SKM-1 treated with dmso at 0.1 percent for 144 hours (cell line): ENCODE measurements at regions not wholly inside any gene's neighbourhood (a gene's known extent, or its start where the extent isn't known, plus 50 kb on each side); places are given as distances from the start of the nearest gene placed in this dataset.

ENCODE experiments used
- DNase-seq: peaks from one replicate; lab custom pipeline; 2025; ENCODE audit not compliant: unreplicated experiment; lab: John Stamatoyannopoulos, UW

DNA sequence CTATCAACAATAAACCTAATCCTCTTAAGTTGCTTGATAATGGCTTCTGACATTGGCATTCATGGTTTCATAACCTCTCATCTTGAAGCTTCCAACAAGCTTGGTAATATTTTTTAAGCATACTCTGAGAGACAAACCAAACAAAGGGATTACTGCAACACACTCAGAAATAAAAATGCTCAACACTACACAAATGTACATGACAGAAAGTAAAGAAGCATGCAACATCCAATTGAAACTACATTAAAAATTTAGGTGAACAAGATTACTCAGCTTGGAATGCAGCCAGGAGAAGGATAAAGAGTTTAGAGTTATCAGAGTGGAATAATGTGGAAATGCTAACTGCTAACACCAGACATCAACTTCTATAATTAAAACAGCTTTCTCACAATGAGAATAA is 1136.6 kb upstream of the PABPC4L start:
- DNase-seq, result no peak

DNA sequence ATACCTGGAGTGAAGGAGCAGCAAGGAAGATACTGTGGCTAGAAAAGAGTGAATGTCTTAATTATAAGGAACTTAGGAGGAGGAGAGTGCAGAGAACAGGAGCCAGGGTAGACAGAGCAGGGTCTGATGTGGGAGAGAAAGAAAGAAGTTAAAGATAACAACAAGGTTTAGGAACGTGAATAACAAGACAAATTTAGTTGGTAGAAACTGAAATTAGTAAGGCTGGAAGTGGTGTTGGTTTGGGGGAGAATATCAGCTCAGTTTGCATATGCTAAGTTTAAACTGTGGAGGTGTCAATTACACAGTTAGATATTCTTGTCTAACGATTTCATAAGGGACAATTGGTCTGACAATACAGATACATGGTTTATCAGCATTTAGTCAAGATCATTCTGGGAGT is 1123.7 kb upstream of the PABPC4L start:
- no peak for DNase-seq

DNA sequence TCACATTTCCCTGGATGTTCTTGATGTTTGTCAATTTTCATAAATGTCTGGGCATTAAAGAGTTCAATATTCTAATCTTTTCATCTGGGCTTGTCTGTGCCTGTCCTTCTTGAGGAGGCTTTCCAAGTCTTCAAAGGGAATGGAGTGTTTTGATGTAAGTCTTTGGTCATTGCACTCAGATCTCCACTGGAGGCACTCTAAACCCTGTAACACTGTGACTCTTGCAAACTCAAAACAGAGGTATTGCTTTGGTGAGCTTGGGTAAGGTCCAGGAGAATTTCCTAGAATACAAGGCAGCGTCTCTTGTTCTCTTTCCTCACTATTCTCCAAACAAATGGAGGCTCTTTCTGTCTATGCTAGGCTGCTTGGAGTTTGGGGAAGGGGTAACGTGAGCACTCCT is 1118.1 kb upstream of the PABPC4L start:
- no peak for DNase-seq

DNA sequence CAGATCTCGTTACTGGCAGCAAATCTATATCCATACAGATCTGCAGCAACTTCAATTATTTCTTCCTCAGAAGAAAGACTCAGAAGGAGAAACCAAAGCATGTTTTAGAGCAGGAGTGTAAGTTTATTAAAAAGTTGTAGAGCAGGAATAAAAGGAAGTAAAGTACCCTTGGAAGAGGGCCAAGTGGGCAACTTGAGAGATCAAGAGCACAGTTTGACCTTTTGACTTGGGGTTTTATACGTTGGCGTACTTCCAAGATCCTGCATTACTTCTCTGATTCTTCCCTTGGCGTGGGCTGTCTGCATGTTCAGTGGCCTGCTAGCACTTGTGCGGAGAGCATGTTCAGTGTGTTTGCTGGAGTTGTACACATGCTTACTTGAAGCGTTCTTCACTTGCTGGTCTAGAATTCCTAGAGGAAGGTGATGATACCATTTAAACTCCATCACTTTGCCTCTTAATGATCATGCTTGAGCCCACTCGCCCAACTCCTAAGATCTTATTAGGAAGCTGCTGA is 1114.7 kb upstream of the PABPC4L start:
- no peak for DNase-seq

DNA sequence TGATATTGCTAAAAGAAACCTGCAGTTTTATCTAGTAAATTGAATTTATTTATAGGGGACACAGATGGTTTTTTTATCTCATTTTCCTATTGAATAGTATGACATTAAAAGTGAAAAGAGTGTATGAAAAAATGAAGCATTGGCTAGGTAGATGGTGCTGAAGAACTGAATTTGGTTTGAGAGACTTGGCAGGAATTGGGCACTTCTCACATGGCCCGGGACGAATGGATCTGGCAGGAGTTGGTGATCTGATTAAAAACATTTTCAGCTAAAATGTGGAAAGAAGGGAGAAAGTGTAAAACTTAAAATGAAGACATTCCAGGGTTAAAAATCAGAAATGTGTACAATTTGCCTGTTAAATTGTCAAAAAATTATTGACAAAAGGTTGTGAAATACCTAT is 1088.5 kb upstream of the PABPC4L start:
- DNase-seq, result no peak

DNA sequence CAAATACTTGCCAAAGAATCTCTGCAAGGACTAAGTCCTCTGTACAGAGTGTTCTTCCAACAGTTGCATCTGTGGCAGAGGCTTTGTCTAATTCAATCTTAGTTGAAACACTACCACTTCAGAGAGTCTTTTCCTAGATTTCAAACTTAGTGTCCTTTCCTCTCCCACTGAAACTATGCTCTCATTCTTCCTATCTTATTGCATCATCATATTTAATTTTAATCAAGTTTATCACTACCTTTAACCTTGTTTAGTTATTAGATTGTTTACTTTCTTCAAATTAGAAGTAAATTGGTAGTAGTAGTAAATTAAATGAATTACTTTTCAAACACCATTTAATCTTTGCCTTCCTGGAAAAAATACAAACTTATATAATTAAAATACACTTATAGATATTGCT is 1082.3 kb upstream of the PABPC4L start:
- DNase-seq, result no peak

DNA sequence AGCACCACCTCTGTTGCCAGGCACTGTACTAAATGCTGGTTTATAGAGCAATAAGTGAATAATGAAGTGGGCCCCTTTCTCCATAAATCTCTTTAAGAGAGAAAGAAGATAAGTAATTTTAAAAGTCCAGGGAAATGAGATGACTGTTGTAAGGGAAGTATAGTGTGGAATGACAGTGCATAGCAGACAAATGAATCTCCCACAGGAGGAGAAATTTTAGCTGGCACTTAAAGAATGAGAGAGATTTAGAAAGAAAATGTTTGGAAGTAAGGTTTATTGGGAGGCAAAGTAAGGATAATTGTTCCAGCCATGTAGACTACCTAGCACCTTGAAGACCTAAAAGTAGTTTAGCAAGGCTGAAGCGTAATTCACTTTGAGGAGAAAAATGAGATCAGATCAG is 1081.1 kb upstream of the PABPC4L start:
- no peak for DNase-seq

DNA sequence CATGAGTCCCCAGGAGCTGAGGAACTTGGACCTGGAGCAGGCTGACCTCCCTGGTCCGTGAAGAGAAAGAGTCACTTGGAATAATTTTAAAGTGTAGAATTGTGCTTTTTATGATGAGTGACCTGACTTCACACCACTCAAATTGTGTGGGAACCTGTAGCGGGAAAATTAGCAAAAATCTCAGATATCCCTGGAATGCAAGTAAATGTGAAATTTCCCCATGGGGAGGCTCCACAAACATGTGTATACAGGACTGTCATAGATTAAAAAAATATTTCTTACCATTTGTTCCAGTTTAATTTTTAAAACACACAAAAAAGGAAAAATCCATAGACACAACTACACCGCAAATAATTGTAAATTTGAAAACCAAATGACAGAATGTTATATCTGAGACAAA is 1079.6 kb upstream of the PABPC4L start:
- no peak for DNase-seq

DNA sequence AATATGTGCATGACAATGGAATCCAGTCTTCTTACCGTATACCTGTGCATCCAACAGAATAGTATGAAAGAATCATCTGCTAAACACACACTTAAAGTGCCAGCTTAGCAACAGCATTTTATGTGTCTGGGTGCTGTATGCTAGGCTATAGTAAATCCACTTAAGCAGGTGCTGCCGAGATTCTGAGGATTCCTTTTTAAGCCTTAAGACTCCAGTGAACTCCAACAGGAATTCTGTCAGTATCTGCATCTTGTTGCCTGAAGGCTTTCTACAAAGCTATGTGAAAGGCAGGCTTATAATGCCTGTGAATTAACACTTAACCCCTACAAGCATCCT is 1076.4 kb upstream of the PABPC4L start:
- DNase-seq, result no peak

DNA sequence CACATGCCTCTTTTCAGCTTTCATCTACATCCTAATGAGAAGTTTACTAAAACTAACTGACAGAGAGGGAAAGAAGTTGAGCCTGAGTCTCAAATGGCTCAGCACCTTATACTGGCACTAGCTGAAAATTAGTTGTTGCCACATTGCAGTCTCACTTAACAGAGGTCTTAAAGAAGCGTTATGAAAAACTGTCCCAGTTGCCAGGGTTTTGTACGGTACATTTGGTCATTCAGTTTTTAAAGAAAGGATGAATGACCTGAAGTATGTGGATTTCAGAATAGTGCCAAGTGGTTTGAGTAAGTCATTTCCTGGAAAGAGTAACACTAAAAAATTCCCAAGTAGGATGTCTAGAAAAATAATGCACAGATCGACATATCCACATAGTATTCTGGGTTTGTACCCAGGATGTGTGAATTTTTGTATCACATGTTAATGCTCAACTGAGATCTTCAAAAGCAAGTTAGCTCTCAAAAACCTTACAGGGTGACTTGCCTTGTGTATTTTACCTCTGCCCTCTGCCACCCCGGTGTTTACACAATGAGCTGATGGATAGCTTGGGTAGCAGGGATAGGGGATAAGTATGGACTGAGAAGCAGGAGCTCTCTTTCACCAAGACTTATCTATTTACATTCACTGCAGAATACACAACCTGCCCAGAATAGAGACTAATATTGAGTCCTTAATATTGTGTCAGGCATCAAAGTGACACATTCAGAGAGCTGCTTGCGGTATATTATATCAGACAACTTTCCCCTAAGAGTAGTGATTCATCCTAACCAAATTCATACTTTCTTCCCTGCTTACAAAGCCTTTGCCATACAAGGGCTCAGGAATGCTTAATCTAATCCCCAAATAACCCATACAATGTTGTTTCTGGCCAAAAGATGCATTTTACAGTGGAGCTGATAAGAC is 1075.7 kb upstream of the PABPC4L start:
- no peak for DNase-seq

DNA sequence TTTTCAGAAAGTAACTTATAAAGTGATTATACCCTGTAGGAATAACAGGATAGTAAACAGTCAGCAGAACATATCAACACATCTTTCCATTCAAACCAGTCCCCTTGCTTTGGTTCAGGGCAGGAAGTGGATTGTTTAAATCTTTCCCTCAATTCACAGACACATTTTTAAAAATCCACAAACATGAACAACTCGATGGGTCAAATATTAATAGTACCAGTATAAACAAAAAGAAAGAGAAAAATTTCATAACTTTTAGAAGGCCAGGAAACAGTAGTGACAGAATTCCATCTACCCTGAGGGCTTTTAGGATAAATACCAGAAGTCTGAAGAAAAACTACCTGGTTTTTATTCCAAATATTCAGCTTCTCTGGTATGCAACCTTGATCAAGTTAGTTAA is 1072.8 kb upstream of the PABPC4L start:
- DNase-seq, result no peak

DNA sequence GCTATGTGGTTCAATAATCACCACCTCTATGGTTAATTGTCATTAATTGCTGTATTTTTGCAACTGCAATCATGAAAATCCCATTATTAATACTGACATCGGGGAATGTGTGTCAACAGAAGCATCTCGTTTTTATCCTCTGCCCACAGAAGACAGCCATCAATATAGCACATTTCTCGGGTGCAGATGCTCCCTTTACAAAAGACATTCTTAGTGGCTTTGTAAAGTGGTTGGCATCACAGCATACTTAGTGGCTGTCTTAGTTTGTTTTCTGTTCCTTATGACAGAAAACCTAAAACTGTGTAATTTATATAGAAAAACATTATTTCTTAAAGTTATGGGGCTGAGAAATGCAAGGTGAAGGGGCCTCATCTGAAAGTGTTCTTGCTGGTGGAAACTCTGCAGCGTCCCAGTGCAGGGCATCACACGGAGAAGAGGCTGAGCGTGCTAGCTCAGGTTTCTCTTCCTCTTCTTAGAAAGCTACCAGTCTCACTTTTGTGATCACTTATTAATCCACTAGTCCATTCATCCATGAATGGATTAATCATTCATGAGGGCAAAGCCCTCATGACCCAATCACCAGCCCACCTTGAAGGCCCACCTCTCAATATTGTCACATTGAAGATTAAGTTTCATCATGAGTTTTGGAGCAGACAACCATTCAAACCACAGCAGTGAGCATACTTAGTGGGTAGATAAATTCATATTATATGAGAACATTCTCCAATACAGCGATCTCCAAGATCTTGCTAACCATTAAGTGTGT is 1067.7 kb upstream of the PABPC4L start:
- no peak for DNase-seq

DNA sequence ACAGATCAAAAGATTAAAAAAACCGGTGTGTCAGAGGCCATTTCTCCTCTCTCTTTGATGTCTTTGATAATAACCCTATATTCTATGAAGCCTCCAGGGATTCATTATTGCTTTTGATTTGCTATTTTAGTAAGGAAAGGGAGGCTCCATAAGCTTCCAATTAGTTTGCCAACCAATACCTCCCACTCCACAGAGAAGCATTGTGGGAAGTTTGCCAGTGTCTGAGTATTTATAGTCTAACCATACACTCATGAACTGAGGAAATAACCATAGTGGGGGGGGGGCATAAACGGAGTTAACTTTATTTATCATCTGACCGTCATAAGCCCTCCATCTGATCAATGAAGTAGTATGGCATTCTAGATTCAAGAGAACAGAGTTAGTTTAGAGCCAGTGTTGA is 1066.8 kb upstream of the PABPC4L start:
- DNase-seq, result no peak

DNA sequence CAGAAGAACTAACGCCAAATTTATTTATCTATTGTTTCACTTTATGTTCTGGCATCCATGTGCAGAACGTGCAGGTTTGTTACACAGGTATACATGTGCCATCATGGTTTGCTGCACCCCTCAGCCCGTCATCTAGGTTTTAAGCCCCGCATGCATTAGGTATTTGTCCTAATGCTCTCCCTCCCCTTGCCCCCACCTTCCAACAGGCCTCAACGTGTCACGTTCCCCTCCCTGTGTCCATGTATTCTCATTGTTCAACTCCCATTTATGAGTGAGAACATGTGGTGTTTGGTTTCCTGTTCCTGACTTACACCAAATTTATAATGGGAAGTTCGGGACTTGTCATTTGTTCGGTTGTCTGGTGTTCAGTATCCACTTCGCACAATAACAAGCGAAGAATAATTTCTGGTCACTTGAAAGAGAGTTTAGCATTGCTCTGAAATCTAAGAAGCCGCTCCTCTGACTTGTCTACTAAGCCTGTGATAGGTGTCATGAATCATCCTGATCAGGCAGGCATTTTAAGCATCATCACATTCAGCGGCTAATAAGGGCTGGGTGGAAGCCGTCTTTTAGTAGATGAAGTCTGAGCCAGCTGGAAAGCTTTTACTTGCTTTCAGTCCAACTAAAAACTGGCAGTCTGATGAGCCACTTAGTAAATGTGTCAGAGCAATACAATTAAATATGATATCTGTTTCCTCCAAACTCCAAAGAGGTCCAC is 1065.7 kb upstream of the PABPC4L start:
- no peak for DNase-seq

DNA sequence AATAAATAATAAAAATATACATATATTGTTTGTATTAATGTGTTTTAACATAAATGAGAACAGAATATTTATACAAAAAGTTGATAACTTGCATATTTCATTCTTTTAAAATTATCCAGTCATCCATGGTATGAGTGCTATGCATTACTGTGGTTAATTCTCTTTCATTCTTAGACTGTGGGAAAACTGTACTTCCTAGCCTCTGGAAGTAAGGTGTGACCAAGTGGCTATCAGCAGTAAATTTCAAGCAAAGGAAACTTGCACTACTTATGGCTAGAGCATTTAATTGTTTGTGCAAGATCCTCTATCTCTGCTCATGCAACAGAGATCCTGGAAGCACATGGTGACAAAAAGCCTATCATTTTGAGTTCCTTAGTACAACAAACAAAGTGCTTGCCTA is 1054.5 kb upstream of the PABPC4L start:
- no peak for DNase-seq

DNA sequence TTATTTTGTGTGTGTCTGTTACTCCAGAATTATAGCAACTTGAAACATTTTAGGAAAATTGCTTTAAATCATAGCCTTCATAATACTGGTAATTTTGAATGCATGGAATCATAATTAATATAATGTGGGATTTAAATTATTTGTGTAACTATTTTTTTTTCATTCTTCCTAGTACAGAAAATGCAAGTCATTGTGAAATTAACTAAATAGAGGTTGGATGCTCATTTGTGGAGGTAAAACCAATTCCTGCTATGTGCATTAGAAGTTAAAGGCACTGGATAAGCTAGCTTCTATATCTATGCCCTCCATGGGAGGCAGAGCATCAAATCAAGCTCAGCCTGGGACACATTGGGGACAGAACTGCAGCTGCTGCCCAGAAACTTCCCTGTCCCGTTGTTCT is 1048.5 kb upstream of the PABPC4L start:
- no peak for DNase-seq

DNA sequence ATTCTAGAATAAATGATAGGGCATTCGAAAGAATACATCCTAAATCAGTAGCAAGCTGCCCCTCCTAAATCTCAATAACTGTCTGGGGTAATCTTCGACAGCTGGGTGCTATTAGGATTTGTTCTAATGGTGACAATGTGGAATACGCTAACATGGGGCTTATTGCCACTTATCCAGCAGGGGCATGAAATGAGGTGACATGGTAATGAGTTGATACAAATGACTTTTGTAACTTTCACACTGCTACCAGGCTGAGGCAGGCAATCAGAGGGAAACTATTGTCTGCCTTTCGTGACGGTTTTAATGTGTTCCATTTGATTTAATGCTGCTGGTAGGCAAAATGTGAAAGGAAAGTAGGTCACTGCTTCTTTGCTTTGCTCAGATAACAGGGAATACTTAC is 1047.4 kb upstream of the PABPC4L start:
- DNase-seq, result no peak

DNA sequence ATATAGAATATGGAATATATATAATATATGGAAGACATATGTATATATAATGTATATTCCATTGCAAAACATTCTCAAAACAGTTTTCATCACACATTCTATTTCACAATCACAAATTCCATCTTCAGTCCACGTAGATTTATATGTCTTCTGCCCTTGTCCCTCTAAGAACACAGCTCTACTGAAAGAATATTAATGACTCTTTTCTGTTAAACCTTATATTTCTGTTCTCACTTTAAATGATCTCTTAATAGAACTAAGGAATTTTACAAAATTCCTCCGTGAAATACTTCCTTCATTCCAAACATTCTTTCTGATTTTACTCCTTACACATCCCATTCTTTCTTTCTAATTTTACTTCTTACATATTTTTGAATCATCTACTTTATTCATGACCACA is 1043.1 kb upstream of the PABPC4L start:
- DNase-seq, result no peak

DNA sequence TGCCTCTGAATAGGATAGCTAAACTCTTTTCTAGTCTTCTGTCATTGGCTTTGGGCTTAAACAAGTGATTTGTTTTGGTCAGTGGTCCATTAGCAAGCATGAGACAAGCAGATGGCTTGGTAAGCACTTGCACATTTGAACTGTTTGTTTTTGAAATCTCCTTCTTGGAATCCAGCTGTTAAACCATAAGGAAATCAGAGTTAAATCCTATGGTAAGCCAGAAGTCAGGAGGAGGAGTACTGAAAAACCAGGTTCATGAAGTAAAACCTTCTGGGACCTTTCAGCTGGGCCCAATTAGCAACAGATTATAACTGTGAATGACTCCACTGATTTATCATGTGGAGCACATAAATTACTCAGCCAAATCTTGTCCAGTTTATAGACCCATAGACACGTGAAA is 1042.5 kb upstream of the PABPC4L start:
- DNase-seq, result no peak

DNA sequence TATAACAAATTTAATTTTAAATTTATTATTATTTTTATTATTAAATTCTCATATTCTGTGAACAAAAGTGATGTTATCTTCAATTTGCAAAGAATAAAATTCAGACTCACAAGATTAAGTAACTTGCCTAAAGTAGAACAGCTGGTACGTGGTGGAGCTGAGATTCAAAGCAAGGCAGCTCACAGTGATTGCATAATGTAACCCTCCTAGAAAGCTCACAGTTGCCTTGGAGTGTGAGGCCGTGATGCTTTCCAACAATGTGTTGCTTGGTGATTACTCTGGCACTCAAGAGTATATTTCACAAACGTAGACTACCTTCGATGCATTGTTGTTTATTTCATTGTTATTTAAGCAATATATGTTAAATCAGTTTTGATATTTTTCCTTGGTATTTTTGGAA is 1039.2 kb upstream of the PABPC4L start:
- DNase-seq, result no peak

DNA sequence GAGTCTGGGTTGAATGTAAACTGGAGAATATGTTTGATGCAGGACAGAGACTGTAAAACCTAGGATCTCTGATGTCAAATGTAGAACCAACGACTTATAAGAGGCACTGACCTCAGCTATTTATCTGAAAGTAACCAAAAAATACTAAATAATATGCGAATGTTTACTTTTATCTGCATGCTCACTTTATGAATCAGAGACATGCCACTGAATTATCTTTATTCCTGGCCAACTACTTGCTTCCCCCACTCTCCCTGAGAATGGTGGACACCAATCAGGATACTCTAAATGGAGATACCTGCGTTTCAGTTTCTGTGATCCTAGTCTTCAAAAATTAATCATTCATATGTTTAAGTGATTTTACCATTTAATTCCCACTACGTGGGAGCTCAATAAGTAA is 1038.4 kb upstream of the PABPC4L start:
- DNase-seq, result no peak

DNA sequence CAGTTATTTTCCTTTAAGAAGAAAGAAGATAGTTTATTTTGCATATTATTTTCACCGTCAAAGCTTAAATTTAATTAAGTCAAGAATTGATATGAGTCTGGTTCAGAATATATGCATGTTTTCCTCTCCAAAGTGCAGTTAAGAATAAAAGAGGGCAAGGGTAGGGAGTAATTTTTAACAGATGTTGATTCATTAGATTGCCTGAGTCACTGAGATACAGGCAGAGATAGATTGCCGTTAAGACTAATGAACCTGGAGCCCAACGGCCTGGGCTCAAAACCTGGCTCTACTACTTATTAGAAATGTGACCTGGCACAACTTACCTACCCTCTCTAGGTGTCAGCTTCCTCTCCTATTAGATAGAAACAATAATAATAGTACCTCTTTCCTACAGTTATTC is 1037.4 kb upstream of the PABPC4L start:
- DNase-seq, result no peak
